ENCODE measurements at regions not wholly inside any gene's neighbourhood (a gene's known extent, or its start where the extent isn't known, plus 50 kb on each side); places are given as distances from the start of the nearest gene placed in this dataset.

- H3K4me1 Mint-ChIP-seq (ENCODE audit: low read depth): no peaks in the 10 kb centered on the region
- intact Hi-C loops (cut with micrococcal nuclease): no loop called here
- H3K9me3 Mint-ChIP-seq: no peaks in the 10 kb centered on the region
- no peak overlapping the region for H3K4me3 Mint-ChIP-seq (ENCODE audit: low read depth)
- DNase-seq (ENCODE audit: low spot score): no peak
- H3K27ac Mint-ChIP-seq: no peak overlapping the region
- no peaks in the 10 kb centered on the region for H3K36me3 Mint-ChIP-seq (ENCODE audit: low read depth)
- H3K27me3 Mint-ChIP-seq (ENCODE audit: low read depth): peaks cover 31% of the 10 kb centered on the region
Measured at GRCh38 chr1:90550626-90551406, 166.3 kb downstream of the BARHL2 start.

- intact Hi-C loops (cut with micrococcal nuclease): no loop called here
- peaks cover 12% of the 10 kb centered on the region for H3K27me3 Mint-ChIP-seq (ENCODE audit: low read depth)
- H3K4me3 Mint-ChIP-seq (ENCODE audit: low read depth): no peak overlapping the region
- H3K36me3 Mint-ChIP-seq (ENCODE audit: low read depth): no peaks in the 10 kb centered on the region
- no peak overlapping the region for H3K27ac Mint-ChIP-seq
- H3K9me3 Mint-ChIP-seq: no peaks in the 10 kb centered on the region
- no peak for DNase-seq (ENCODE audit: low spot score)
- no peaks in the 10 kb centered on the region for H3K4me1 Mint-ChIP-seq (ENCODE audit: low read depth)
Measured at GRCh38 chr1:90544356-90544755, 172.7 kb downstream of the BARHL2 start.

DNA sequence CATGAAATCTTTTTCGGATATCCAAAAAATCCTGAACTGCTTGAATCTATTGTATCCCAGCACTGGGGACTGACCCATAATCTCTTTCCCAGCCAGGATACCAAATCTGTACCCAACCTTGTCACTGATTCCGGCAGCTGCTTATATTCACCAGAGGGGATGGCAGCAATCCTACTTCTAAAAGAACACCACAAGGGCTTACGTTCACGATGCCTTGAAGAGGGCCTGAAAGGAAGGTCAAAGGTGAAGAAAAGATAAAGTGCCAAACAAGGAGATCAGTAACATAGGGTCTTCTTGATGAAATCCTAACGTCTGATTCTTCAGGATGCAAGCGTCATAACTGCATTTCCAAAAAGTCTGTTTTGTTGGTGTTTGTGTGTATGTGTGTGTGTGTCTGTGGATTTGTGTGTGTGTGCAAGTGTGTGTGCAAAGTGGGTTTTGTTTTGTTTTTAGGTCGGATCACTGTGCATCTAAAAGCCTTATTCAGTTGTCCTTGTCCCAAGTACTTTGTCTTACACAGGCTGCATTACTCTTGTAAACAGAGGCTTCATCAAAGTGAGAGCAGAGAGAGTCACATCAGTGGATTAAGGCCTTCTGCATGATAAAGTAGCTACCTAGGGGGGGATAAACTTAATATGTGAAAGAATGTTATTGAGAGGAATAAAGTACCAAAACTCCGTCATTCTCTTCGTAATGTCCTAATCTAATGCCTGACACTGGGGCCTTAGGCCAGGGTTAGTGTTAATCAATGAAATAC, 179.3 kb downstream of the BARHL2 start:
- H3K27ac Mint-ChIP-seq: no peak overlapping the region
- DNase-seq (ENCODE audit: low spot score): no peak
- H3K36me3 Mint-ChIP-seq (ENCODE audit: low read depth): no peaks in the 10 kb centered on the region
- intact Hi-C loops (cut with micrococcal nuclease): no loop called here
- H3K4me1 Mint-ChIP-seq (ENCODE audit: low read depth): peaks cover 4% of the 10 kb centered on the region
- H3K27me3 Mint-ChIP-seq (ENCODE audit: low read depth): peaks cover 4% of the 10 kb centered on the region
- H3K9me3 Mint-ChIP-seq: no peaks in the 10 kb centered on the region
- no peak overlapping the region for H3K4me3 Mint-ChIP-seq (ENCODE audit: low read depth)

- H3K36me3 Mint-ChIP-seq (ENCODE audit: low read depth): no peaks in the 10 kb centered on the region
- H3K9me3 Mint-ChIP-seq: no peaks in the 10 kb centered on the region
- no peak for DNase-seq (ENCODE audit: low spot score)
- H3K4me3 Mint-ChIP-seq (ENCODE audit: low read depth): no peak overlapping the region
- H3K27ac Mint-ChIP-seq: peak overlapping the region; percentile 18
- H3K27me3 Mint-ChIP-seq (ENCODE audit: low read depth): peaks cover 4% of the 10 kb centered on the region
- intact Hi-C loops (cut with micrococcal nuclease): no loop called here
- H3K4me1 Mint-ChIP-seq (ENCODE audit: low read depth): peaks cover 4% of the 10 kb centered on the region
Measured at GRCh38 chr1:90534663-90535295, 182.3 kb downstream of the BARHL2 start.

GRCh38 chr1:90534116-90534515, 183.0 kb downstream of the BARHL2 start:
- no peak overlapping the region for H3K27ac Mint-ChIP-seq
- no peaks in the 10 kb centered on the region for H3K9me3 Mint-ChIP-seq
- intact Hi-C loops (cut with micrococcal nuclease): no loop called here
- no peaks in the 10 kb centered on the region for H3K36me3 Mint-ChIP-seq (ENCODE audit: low read depth)
- no peak overlapping the region for H3K4me3 Mint-ChIP-seq (ENCODE audit: low read depth)
- peaks cover 4% of the 10 kb centered on the region for H3K27me3 Mint-ChIP-seq (ENCODE audit: low read depth)
- no peak for DNase-seq (ENCODE audit: low spot score)
- peaks cover 4% of the 10 kb centered on the region for H3K4me1 Mint-ChIP-seq (ENCODE audit: low read depth)

DNA sequence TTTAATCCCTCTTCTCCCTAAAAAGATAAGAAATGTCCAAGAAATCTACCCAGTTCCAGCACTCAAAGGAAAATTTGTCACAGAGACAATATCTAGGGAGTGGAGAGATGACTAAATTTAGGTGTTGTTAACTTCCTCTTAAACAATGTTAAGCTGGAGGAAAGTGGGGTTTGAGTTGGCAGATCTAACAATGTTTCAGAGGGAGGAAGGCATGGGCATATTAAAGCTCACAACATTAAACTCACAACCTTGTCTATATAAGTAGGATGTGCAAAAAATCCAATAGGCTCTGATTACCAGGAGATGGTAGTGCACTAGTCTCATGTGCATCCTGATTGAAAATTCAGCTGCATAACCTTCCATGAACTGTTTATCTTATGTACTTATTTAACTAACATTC, 190.1 kb downstream of the BARHL2 start:
- peaks cover 7% of the 10 kb centered on the region for H3K9me3 Mint-ChIP-seq
- H3K27me3 Mint-ChIP-seq (ENCODE audit: low read depth): peaks cover 5% of the 10 kb centered on the region
- H3K27ac Mint-ChIP-seq: no peak overlapping the region
- peaks cover 2% of the 10 kb centered on the region for H3K4me1 Mint-ChIP-seq (ENCODE audit: low read depth)
- no peak for DNase-seq (ENCODE audit: low spot score)
- intact Hi-C loops (cut with micrococcal nuclease): no loop called here
- H3K4me3 Mint-ChIP-seq (ENCODE audit: low read depth): no peak overlapping the region
- H3K36me3 Mint-ChIP-seq (ENCODE audit: low read depth): no peaks in the 10 kb centered on the region

- Mint-ChIP-seq H3K36me3 (ENCODE audit: low read depth) (no peaks in the 10 kb centered on the region), H3K9me3 (peaks cover 7% of the 10 kb centered on the region), H3K4me1 (ENCODE audit: low read depth) (peaks cover 2% of the 10 kb centered on the region)
Measured at GRCh38 chr1:90522432-90522831, 194.7 kb downstream of the BARHL2 start.

GRCh38 chr1:90513956-90514355, 203.1 kb downstream of the BARHL2 start:
- H3K27ac Mint-ChIP-seq: no peak overlapping the region
- intact Hi-C loops (cut with micrococcal nuclease): no loop called here
- H3K4me1 Mint-ChIP-seq (ENCODE audit: low read depth): peaks cover 13% of the 10 kb centered on the region
- DNase-seq (ENCODE audit: low spot score): no peak
- H3K27me3 Mint-ChIP-seq (ENCODE audit: low read depth): peaks cover 21% of the 10 kb centered on the region
- peaks cover 2% of the 10 kb centered on the region for H3K36me3 Mint-ChIP-seq (ENCODE audit: low read depth)
- no peaks in the 10 kb centered on the region for H3K9me3 Mint-ChIP-seq
- no peak overlapping the region for H3K4me3 Mint-ChIP-seq (ENCODE audit: low read depth)

More at GRCh38 chr1:90522432-90522831, 194.7 kb downstream of the BARHL2 start:
- no peak overlapping the region for H3K4me3 Mint-ChIP-seq (ENCODE audit: low read depth)
- no peak overlapping the region for H3K27ac Mint-ChIP-seq
- intact Hi-C loops (cut with micrococcal nuclease): no loop called here
- no peak for DNase-seq (ENCODE audit: low spot score)
- peaks cover 24% of the 10 kb centered on the region for H3K27me3 Mint-ChIP-seq (ENCODE audit: low read depth)

DNA sequence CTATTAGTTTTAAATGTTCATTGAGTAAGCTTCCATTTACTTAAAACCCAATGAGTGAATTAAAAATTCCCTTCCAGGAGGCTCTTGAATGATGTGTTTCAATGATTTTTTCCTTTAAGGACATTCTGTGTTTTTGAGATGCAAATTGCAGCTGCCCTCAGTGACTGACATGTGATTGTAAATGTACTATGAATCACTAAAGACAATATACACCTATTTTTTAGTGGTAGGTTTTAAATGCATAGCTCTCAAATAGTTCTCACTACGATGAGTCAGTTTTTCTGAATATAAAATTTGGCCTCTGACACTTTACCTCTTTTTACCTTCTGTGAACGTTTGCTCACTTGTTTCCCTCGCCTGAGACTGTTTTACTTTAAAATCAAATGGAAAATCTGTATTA, 204.7 kb downstream of the BARHL2 start:
- Mint-ChIP-seq H3K27ac (no peak overlapping the region), H3K4me3 (ENCODE audit: low read depth) (no peak overlapping the region), H3K27me3 (ENCODE audit: low read depth) (peaks cover 13% of the 10 kb centered on the region), H3K9me3 (no peaks in the 10 kb centered on the region), H3K36me3 (ENCODE audit: low read depth) (peaks cover 2% of the 10 kb centered on the region), H3K4me1 (ENCODE audit: low read depth) (peaks cover 21% of the 10 kb centered on the region)
- intact Hi-C loops (cut with micrococcal nuclease): no loop called here
- DNase-seq (ENCODE audit: low spot score): no peak

DNA sequence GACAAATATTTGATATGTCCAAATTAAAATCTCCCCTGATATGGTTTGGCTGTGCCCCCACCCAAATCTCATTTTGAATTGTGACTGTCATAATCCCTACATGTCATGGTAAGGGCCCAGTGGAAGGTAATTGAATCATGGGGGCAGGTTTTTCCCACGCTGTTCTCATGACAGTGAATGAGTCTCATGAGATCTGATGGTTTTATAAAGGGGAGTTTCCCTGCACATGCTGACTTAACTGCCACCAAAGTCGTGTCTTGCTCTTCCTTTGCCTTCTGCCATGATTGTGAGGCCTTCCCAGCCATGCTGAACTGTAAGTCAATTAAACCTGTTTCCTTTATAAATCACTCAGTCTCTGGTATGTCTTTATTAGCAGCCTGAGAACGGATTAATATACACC, 207.0 kb downstream of the BARHL2 start:
- intact Hi-C loops (cut with micrococcal nuclease): no loop called here
- Mint-ChIP-seq H3K27me3 (ENCODE audit: low read depth) (peaks cover 13% of the 10 kb centered on the region), H3K4me1 (ENCODE audit: low read depth) (peaks cover 21% of the 10 kb centered on the region), H3K36me3 (ENCODE audit: low read depth) (peaks cover 2% of the 10 kb centered on the region), H3K4me3 (ENCODE audit: low read depth) (no peak overlapping the region), H3K9me3 (no peaks in the 10 kb centered on the region), H3K27ac (peak overlapping the region; percentile 67)
- no peak for DNase-seq (ENCODE audit: low spot score)

DNA sequence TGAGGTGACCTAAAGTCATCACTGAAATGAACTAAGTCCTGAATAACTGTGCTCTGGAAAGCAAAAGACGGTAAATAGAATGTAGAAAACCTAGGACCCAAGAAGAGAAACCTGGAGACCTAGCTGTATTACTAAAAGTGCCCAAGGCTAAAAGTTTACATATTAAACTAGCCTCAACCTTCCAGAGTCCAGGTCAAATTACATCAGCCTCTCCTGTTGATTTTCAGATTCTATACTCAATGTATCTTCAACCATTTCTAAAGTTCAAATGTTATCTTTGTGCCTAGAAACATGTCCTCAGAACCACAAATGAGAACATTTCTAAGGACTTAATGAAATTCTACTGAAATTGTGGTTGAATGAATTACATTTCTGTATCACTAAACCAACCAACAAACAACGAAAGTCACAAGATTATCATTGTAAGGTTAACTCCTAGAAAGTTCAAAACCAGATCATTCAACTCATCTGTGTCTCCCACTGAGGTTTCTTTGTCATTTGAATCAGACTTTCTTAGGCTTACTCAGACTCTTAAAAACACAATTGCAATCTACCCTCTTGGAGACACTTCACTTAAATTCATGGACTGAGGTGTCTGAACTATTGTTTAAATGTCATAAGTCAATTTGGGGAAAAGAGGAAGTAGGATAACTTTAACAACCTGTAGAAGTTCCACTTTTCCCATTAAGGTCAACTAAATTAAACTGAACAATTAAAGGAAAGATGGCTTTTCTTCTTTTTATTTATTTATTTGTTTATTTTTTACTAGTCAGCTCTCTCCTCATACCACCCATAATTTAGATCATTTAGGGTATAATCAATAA, 207.7 kb downstream of the BARHL2 start:
- H3K9me3 Mint-ChIP-seq: no peaks in the 10 kb centered on the region
- intact Hi-C loops (cut with micrococcal nuclease): loop anchor here (1.0 to 2.0 kb wide), 2 partner anchors 23 to 49 kb away; no protein-coding TSS in a partner anchor
- H3K4me3 Mint-ChIP-seq (ENCODE audit: low read depth): no peak overlapping the region
- peak overlapping the region; percentile 67 for H3K27ac Mint-ChIP-seq
- DNase-seq (ENCODE audit: low spot score): no peak
- H3K27me3 Mint-ChIP-seq (ENCODE audit: low read depth): peaks cover 11% of the 10 kb centered on the region
- peaks cover 21% of the 10 kb centered on the region for H3K4me1 Mint-ChIP-seq (ENCODE audit: low read depth)
- peaks cover 2% of the 10 kb centered on the region for H3K36me3 Mint-ChIP-seq (ENCODE audit: low read depth)

- Mint-ChIP-seq H3K4me1 (ENCODE audit: low read depth) (peaks cover 21% of the 10 kb centered on the region), H3K9me3 (no peaks in the 10 kb centered on the region), H3K27ac (peak overlapping the region; percentile 6), H3K27me3 (ENCODE audit: low read depth) (peaks cover 11% of the 10 kb centered on the region), H3K36me3 (ENCODE audit: low read depth) (peaks cover under 1% of the 10 kb centered on the region), H3K4me3 (ENCODE audit: low read depth) (no peak overlapping the region)
- DNase-seq (ENCODE audit: low spot score): no peak
- intact Hi-C loops (cut with micrococcal nuclease): loop anchor here (1.0 to 2.0 kb wide), 2 partner anchors 22 to 50 kb away; no protein-coding TSS in a partner anchor
Measured at GRCh38 chr1:90508376-90509167, 208.5 kb downstream of the BARHL2 start.
